Ramos (cell line): ENCODE measurements at regions not wholly inside any gene's neighbourhood (a gene's known extent, or its start where the extent isn't known, plus 50 kb on each side); places are given as distances from the start of the nearest gene placed in this dataset.

ENCODE experiments used
- in situ Hi-C: fragments of 300-500 bp; cut with MboI; formaldehyde crosslinking; loops from one replicate; pipeline ENCODE4 v1.14.3; 2022; ENCODE audit warnings: low sequenced_read_pairs; ENCODE audit not compliant: unreplicated experiment

DNA sequence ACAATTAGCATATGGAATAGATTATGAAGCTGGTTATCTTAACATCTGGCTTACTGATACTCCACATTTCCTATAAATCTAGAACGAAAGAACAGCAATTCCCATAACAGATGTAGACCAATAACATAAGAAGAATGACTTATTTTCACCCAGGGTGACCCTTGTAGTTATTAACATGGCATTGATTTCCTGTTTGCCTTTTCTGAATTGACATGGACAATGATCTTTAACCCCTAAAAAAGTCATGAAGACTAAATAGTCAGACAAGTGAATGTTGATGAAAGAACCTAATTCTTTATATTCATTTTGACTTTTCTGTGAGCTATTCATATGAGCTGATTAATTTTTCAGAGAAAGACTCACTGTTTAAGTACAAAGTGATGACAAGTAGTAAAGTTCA, 175.3 kb upstream of the CD180 start:
- in situ Hi-C loops: no loop called here

DNA sequence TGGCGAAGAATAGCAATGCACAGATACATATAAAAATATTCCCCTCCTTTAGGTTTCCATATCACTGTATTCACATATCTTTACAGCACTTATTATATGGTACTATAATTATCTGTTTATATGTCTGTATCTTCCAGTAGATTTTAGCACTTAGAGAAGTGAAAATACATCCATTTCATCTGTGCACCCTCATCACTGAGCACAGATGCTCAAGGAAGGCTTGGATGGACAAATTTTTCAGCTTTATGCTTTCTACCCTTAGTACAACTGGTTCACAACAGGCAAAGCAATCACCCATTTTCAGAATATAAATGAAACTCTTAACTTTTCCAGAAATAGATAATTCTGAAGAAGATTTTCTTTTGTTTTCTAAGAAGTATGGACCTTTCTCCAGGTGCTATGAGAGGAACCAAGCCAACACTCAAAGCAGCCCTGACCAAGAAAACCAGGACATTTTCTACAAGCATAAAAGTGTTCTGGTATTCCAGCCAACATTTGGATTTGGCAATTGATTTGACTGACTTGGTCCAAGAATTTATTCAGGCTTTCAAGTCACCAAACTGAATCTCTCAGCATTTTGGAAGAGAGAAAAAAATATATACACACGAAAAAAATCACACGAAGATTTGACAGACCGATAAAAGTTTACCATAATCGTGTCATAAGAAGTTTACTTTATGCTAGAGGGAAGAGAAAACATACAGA, 170.2 kb upstream of the CD180 start:
- in situ Hi-C loops: no loop called here

DNA sequence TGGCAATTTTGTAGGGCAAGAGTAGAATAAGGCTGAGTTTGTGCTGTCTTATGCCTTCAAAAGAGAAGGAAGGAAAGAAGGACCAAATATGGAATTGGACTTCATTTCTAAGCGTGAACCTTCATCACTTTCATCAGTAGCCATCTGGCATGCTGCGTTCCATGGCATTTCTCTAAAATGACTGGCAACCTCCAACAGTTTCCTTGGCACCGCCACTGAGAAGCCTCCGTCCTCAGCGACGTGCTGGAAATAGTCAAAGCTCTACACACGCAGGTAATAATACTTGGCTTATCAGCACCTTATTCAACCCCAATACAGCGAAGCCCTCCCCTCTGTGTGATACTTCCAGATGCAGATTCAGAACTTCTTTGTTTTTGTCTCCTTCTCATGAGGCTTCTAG, 169.7 kb upstream of the CD180 start:
- in situ Hi-C loops: no loop called here

DNA sequence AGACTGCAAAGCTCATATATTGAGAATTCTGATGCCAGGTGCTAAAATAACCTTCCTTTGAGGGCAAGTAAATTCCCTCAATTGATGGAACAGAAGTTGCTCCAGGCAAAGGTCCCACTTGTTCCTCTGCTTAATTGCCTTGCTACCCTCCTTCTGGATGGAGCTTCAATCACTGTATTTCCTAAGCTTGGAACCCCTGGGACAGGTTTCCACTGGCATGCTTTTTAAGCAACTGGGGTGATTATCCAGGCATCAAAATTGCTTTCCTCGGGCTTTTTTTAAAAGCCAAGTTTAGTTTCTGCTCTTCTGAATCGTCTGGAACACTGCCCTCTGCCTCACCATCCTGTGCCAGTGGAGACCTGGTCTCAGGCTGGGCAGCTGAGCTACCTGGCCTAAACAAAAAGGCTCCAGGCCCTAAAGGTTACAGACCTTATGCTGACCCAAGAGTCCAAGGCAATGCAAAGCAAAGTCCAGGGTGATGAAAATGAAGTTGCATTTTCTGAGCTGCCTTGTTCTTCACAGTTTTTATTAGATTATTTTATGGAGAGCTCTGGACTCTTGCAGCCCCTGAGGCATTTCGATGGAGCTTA, 167.9 kb upstream of the CD180 start:
- in situ Hi-C loops: no loop called here

DNA sequence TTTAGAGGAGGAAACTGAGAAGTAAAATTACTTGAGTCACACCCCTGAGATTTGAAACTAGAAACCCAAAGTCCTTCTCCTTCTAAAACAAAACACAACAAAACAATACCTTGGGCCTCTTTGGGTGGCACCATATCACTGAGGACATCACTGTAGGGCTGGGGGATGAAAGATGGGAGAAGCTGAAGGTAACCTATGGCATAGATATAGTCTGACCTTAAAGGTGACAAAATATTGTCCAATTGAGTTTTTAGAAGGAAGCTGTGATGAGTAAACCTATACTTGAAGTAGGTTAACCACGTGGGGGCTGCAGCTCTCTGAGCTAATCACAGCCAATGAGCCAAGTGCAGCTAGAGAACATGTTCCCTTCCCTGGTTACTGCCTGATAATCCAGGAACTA, 167.4 kb upstream of the CD180 start:
- in situ Hi-C loops: no loop called here

DNA sequence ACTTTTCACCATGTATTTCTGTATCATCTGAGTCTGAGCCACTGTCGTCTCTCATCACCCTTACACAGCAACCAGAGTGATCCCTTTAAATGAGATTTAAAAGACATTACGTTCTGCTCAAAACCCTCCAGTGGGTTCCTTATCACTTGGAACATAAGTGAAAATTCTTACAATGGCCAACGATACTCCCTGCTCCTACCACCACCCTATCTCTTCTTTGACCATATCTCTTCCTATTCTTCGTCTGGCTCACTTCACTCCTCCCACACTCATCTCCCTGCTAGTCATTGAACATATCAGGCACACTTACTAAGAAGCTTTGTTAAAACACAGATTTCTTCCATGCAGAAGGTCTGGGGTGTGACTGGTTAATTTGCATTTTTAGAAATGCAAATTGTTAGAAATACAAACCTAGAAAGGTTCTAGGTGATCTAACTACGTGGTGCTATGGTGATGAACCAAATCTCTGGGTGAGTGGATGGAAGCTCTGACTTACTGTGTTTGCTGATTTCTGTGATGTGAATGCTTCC, 166.6 kb upstream of the CD180 start:
- in situ Hi-C loops: no loop called here

DNA sequence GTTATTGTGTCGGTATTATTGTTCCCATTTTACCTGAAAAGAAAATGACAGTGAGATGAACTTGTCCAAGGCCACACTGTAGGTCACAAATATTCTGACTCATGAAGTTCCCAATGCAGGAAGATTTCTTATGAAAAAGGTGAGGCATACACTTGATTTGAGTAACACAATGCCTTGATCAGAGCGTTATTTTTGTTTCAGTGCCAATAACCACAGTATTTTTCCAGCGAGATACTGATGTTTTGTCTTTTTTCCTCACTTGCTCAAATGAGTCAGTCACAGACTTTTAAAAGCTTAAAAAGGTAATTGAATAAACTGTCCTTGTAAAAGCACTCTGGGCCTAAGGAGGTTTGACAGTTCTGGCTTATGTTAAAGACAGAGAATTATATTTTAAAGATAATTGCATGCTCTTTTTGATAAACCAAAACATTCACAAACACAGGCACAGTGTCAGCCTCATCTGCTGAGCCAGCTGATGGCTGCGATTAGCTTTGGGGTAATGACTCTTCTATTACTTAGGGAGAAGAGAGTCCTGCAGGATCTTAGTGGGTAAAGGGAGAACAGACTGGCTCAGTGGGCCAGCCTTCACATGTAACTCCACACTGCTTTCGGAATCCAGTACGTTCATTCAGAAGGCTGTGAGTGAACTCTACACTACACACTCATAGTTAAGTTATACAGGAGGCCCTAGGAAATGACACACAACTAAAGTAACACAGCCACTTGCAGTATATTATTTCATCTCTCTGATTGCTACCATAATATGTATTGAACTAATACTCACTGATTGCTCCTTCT, 165.5 kb upstream of the CD180 start:
- in situ Hi-C loops: no loop called here

DNA sequence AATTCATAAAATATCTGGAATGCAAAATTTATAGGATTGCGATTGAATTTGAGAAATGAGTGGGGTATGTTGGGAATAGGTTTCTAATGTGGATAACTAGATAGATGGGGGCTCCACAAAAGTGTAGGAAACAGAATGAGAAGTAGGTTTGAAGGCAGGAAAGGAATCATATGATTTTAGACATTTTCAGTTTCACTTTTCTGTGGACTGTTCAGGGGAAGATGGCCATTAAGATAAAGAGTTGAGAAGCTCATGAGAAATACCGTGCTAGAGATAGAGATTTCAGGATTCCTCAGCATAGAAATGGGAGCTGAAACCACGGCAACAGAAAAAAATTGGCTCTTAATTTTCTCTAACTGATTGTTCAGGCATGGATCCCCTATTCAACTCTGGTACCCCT, 163.4 kb upstream of the CD180 start:
- in situ Hi-C loops: no loop called here

DNA sequence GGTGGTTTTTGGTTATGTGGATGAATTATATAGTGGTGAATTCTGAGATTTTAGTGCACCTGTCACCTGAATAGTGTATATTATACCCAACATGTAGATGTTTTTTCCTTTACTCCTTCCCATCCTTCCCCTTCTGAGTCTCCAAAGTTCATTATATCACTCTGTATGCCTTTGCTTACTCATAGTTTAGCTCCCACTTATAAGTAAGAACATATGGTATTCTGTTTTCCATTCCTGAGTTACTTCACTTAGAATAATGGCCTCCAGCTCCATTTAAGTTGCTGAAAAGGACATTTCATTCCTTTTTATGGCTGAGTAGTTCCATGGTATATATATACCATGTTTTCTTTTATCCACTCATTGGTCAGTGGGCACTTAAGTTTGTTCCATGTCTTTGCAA, 161.6 kb upstream of the CD180 start:
- in situ Hi-C loops: no loop called here

DNA sequence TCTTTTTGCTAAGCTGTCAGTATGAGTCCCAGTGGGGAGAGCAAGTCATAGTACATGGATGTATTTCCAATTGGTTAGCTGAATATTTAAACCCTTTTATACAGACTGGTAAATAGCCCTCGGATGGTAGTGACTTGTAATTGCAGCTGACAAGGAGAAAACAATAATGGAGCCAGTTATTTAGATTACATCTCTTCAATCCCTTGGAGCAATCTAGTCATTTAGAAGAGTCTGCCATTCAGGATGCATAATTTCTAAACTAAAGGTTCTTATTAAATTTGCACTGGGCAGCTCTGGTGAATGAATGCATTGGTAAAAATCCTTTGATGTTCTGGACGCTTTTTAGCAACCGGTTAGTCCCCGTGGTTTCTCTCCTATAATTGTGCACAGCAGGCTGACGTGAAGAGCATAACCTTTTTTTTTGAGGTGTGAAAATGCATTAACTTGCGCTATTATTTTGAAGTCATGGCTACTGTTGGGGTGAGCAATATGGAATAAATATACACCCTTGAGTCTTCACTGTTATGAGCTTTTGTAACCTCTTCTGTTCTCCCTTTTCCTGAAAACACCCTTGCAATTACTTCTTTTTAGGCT, 158.6 kb upstream of the CD180 start:
- in situ Hi-C loops: no loop called here

DNA sequence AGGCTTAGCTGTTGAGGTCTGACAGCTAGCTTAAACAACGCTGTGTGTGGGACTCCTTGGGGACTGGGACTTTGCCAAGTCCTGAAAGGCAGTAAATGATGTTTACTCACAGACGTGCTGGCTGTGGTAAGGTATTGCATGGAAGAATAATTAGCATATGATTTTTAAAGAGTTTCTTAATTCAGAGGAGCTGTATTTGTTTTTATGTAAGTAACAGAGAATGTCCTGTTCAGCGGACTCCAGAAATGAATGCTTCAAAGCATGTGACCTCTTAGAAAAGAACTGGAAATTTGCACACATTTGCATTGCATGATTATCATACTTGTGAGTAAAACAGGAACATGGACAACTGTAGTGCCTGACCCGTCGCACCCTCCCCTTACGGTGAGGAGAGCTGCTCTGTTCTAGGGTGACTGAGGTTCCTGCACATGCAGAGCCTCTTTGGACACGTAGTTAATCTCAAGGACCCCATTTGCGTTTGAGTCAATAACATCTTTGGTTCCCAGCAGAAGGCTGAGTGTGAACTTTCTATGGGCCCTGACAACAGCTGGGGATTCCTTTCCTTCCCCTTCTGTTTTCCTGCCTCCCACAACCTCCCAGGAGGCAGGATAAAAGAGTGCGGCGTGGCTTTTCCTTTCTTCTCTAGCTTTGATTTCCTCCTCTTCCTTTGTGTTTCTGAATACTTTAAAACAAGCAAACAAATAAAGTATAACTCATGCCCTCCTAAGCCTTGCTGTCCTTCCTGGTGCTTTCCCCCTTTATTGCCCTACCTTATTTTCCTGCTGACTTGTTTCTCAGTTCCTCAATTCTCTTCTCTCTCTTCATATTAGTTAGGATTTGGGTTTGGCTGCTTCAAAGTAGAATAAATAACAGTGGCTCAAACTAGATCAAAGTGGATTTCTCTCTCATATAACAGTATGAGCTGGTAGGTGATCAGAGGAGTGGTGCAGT, 157.2 kb upstream of the CD180 start:
- in situ Hi-C loops: no loop called here

DNA sequence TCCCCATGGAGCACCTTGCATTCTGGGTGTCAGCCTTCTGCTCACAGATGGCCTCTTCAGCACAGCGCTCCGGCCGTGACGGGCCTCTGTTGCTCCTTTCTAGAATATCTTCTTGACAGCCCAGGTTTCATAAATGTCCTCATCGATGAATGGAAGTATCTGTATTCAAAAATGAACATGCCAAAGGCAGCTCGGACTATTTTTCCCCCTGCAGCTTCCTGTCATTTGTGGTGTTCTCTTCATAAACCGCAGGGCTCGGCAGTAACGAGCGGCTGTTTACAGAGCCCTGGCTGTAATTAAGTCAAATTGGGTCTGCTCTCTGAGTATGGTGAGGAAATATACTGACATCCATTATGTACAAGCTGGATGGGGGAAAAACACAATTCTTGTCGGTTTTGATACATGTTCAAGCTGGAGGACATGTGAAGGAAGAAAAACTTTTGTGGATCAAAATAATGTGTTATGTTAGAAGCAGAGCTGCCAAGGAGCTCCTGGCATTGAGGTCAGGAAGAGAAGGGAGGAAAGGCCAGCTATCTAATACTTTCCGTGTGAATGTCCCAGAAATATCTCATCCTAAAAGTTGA, 154.1 kb upstream of the CD180 start:
- in situ Hi-C loops: no loop called here

DNA sequence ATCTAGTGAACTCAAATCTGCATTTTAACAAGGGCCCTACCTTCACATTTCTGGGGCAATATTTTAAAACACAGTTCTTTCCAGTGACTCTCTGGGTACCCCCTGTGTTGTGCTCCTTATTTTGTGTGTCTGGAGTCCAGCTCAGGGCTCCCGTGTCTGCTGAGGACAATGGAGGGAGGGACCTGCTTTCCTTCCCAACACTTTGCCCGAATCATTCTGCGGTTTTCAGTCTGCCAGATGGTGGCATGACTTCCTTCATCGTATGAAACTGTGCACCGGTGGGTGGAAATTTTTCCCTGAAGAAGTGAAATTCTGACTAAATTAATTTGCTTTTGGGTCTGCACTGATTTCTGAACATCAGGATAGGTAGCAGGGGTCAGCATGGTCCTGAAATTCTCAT, 153.6 kb upstream of the CD180 start:
- in situ Hi-C loops: no loop called here

DNA sequence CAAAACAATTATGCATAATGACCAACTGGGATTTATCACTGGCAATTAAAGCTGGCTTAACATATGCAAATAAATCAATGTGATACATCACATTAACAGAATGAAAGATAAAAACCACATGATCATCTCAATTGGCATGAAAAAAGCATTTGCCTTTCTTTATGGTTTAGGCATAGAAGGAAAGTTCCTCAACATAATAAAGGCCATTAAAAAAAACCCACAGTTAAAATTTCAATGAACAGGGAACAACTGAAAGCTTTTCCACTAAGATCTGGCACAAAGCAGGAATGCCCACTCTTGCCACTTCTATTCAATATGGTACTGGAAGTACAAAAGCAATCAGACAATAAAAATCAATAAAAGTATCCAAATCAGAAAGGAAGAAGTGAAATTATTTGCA, 151.2 kb upstream of the CD180 start:
- in situ Hi-C loops: no loop called here

DNA sequence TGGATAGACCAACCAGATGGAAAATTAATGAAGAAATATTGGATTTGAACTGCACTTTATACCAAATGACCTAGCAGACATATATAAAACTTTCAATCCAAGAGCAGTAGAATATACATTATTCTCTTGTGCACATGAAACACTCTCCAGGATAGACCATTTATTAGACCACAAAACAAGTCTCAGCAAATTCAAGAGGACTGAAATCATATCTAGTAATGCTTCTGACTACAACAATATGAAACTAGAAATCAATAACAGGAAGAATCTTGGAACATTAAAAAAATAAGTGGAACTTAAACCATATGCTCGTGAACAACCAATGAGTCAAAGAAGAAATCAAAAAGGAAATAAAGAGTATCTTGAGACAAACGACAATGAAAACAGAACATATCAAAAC, 150.0 kb upstream of the CD180 start:
- in situ Hi-C loops: no loop called here

DNA sequence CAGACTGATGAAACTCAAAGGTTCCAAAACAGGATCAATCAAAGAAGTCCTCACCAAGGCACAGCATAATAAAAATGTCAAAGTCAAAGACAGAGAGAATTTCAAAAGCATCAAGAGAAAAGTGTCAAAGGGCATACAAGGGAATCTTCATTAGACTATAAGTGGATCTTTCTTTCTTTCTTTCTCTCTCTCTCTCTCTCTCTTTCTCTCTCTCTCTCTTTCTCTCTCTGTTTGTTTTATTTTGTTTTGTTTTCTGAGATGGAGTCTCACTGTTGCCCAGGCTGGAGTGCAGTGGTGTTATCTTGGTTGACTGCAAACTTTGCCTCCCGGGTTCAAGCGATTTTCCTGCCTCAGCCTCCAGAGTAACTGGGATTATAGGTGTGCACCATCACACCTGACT, 148.3 kb upstream of the CD180 start:
- in situ Hi-C loops: no loop called here

DNA sequence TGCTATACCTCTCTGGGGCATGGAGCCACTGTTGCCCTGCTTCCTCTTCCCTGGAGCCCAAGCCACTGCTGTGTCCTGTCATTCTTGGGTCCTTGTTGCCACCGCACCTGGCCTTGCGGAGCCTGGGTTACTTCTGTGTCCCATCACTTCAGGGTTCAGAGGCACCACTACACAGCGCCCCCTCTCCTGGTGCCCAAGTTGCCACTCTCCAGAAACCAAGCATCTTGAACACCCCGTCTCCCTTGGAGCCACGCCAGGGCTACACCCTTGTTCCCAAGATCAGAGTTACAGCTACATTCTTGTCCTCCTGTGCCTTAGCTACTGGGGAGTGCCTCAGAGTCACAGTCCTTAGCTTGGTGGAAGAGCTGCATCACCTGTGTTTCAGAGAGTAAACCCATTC, 147.2 kb upstream of the CD180 start:
- in situ Hi-C loops: no loop called here

DNA sequence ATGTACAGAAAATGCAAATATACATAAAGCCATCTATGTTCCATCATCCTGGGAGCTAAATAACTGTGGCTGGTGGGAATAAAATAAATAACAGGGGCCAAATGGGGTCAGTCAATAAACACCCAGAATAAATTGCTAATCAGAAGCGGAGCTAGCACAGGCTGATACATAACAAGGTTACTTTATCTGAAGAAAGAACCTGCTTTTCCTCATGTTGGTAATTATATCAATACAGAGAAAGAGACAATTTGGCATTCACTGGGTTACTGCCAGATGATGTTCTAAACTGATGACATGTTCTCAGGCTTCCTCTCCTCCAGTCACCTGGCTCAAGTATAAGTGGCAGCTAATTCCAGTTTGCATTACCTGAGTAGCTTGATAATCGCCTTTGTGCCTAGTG, 144.9 kb upstream of the CD180 start:
- in situ Hi-C loops: no loop called here

DNA sequence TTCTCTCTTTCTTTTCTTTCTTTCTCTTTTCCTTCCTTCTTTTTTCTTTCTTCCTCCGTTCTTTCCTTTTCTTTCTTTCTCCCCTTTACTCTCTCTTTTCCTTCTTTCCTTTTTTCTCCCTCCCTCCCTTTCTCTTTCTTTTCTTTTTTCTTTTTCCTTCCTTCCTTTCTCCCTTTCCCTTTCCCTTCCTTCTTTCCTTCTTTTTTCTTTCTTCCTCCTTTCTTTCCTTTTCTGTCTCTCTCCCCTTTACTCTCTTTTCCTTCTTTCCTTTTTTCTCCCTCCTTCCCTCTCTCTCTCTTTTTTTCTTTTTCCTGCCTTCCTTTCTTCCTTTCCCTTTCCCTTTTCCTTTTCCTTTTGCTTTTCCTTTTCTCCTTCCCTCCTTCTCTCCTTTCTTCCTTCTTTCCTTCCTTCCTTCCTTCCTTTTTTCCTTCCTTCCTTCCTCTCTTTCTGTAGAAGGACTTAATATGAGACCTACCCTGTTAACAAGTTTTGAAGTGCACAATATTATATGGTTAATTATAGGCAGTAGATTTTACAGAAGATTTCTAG, 142.7 kb upstream of the CD180 start:
- in situ Hi-C loops: no loop called here
